ENCODE measurements at regions not wholly inside any gene's neighbourhood (a gene's known extent, or its start where the extent isn't known, plus 50 kb on each side); places are given as distances from the start of the nearest gene placed in this dataset.
"Not testable (repeated sequence)": the region's sequence is repeated elsewhere in the genome, so short reads cannot be mapped to it uniquely, and the experiment has no call there.

GRCh38 chr22:34403667-34404066, 483.4 kb upstream of the LARGE1 start:
- peaks cover 15% of the 10 kb centered on the region for H3K9me3 Mint-ChIP-seq
- H3K4me1 Mint-ChIP-seq: no peaks in the 10 kb centered on the region
- POLR2A ChIA-PET: no interaction called here
- DNase-seq: no peak
- CTCF ChIA-PET: no interaction called here
- no peaks in the 10 kb centered on the region for H3K27me3 Mint-ChIP-seq
- no peak overlapping the region for H3K27ac Mint-ChIP-seq
- no peaks in the 10 kb centered on the region for H3K36me3 Mint-ChIP-seq (ENCODE audit: low read depth)
- no peak overlapping the region for H3K4me3 Mint-ChIP-seq

GRCh38 chr22:34410111-34410510, 489.8 kb upstream of the LARGE1 start:
- H3K9me3 Mint-ChIP-seq: no peaks in the 10 kb centered on the region
- POLR2A ChIA-PET: no interaction called here
- DNase-seq: no peak
- no peaks in the 10 kb centered on the region for H3K27me3 Mint-ChIP-seq
- no peaks in the 10 kb centered on the region for H3K36me3 Mint-ChIP-seq (ENCODE audit: low read depth)
- H3K27ac Mint-ChIP-seq: no peak overlapping the region
- H3K4me1 Mint-ChIP-seq: no peaks in the 10 kb centered on the region
- H3K4me3 Mint-ChIP-seq: no peak overlapping the region
- CTCF ChIA-PET: no interaction called here

GRCh38 chr22:34414467-34415440, 494.5 kb upstream of the LARGE1 start:
- CTCF ChIA-PET: no interaction called here
- no peak overlapping the region for H3K27ac Mint-ChIP-seq
- H3K27me3 Mint-ChIP-seq: no peaks in the 10 kb centered on the region
- POLR2A ChIA-PET: no interaction called here
- H3K9me3 Mint-ChIP-seq: peaks cover 2% of the 10 kb centered on the region
- no peaks in the 10 kb centered on the region for H3K36me3 Mint-ChIP-seq (ENCODE audit: low read depth)
- H3K4me3 Mint-ChIP-seq: no peak overlapping the region
- DNase-seq: peak; percentile 48
- H3K4me1 Mint-ChIP-seq: no peaks in the 10 kb centered on the region

GRCh38 chr22:34416022-34416860, 496.0 kb upstream of the LARGE1 start:
- H3K4me1 Mint-ChIP-seq: no peaks in the 10 kb centered on the region
- H3K4me3 Mint-ChIP-seq: no peak overlapping the region
- no peaks in the 10 kb centered on the region for H3K36me3 Mint-ChIP-seq (ENCODE audit: low read depth)
- no peak overlapping the region for H3K27ac Mint-ChIP-seq
- CTCF ChIA-PET: no interaction called here
- no peak for DNase-seq
- POLR2A ChIA-PET: no interaction called here
- peaks cover 2% of the 10 kb centered on the region for H3K9me3 Mint-ChIP-seq
- H3K27me3 Mint-ChIP-seq: no peaks in the 10 kb centered on the region

GRCh38 chr22:34422948-34423347, 502.7 kb upstream of the LARGE1 start:
- H3K27ac Mint-ChIP-seq; POLR2A ChIA-PET; H3K36me3 Mint-ChIP-seq (ENCODE audit: low read depth); H3K9me3 Mint-ChIP-seq; H3K4me1 Mint-ChIP-seq; CTCF ChIA-PET; H3K27me3 Mint-ChIP-seq; H3K4me3 Mint-ChIP-seq; DNase-seq: not testable (repeated sequence)

- Mint-ChIP-seq H3K36me3 (ENCODE audit: low read depth) (no peaks in the 10 kb centered on the region), H3K4me1 (peaks cover 2% of the 10 kb centered on the region), H3K27ac (no peak overlapping the region), H3K27me3 (no peaks in the 10 kb centered on the region), H3K9me3 (peaks cover 7% of the 10 kb centered on the region), H3K4me3 (no peak overlapping the region)
- no peak for DNase-seq
- CTCF ChIA-PET: no interaction called here
- POLR2A ChIA-PET: no interaction called here
Observed at GRCh38 chr22:34427436-34427835, 507.2 kb upstream of the LARGE1 start.

GRCh38 chr22:34427841-34428240, 507.6 kb upstream of the LARGE1 start:
- Mint-ChIP-seq H3K27ac (no peak overlapping the region), H3K4me1 (peaks cover 2% of the 10 kb centered on the region), H3K4me3 (no peak overlapping the region), H3K36me3 (ENCODE audit: low read depth) (no peaks in the 10 kb centered on the region), H3K9me3 (peaks cover 7% of the 10 kb centered on the region), H3K27me3 (no peaks in the 10 kb centered on the region)
- ChIA-PET CTCF (no interaction called here), POLR2A (no interaction called here)
- DNase-seq: no peak

GRCh38 chr22:34429314-34429713, 509.0 kb upstream of the LARGE1 start:
- Mint-ChIP-seq H3K4me3 (no peak overlapping the region), H3K27ac (no peak overlapping the region), H3K9me3 (peaks cover 10% of the 10 kb centered on the region), H3K27me3 (no peaks in the 10 kb centered on the region), H3K36me3 (ENCODE audit: low read depth) (no peaks in the 10 kb centered on the region), H3K4me1 (peaks cover 2% of the 10 kb centered on the region)
- DNase-seq: no peak
- POLR2A ChIA-PET: no interaction called here
- CTCF ChIA-PET: no interaction called here

- ChIA-PET POLR2A (no interaction called here), CTCF (no interaction called here)
- Mint-ChIP-seq H3K4me1 (peaks cover 2% of the 10 kb centered on the region), H3K27me3 (no peaks in the 10 kb centered on the region), H3K27ac (no peak overlapping the region), H3K36me3 (ENCODE audit: low read depth) (no peaks in the 10 kb centered on the region), H3K4me3 (no peak overlapping the region), H3K9me3 (peaks cover 17% of the 10 kb centered on the region)
- DNase-seq: no peak
Observed at GRCh38 chr22:34430386-34430785, 510.1 kb upstream of the LARGE1 start.

- H3K9me3 Mint-ChIP-seq: peaks cover 20% of the 10 kb centered on the region
- ChIA-PET POLR2A (no interaction called here), CTCF (no interaction called here)
- peaks cover 2% of the 10 kb centered on the region for H3K4me1 Mint-ChIP-seq
- no peaks in the 10 kb centered on the region for H3K36me3 Mint-ChIP-seq (ENCODE audit: low read depth)
- H3K4me3 Mint-ChIP-seq: no peak overlapping the region
- DNase-seq: no peak
- no peaks in the 10 kb centered on the region for H3K27me3 Mint-ChIP-seq
- H3K27ac Mint-ChIP-seq: no peak overlapping the region
Observed at GRCh38 chr22:34434371-34434770, 514.1 kb upstream of the LARGE1 start.

GRCh38 chr22:34437140-34437539, 516.9 kb upstream of the LARGE1 start:
- H3K9me3 Mint-ChIP-seq: peaks cover 20% of the 10 kb centered on the region
- no peak overlapping the region for H3K4me3 Mint-ChIP-seq
- POLR2A ChIA-PET: no interaction called here
- H3K27me3 Mint-ChIP-seq: no peaks in the 10 kb centered on the region
- DNase-seq: no peak
- H3K36me3 Mint-ChIP-seq (ENCODE audit: low read depth): no peaks in the 10 kb centered on the region
- CTCF ChIA-PET: no interaction called here
- no peak overlapping the region for H3K27ac Mint-ChIP-seq
- H3K4me1 Mint-ChIP-seq: no peaks in the 10 kb centered on the region

- ChIA-PET POLR2A (no interaction called here), CTCF (interaction anchor here (1.1 kb wide), 1 partner anchor 16 kb away, joined by 3 read pairs; no protein-coding TSS in a partner anchor)
- Mint-ChIP-seq H3K4me3 (no peak overlapping the region), H3K9me3 (peaks cover 2% of the 10 kb centered on the region), H3K27ac (no peak overlapping the region), H3K27me3 (no peaks in the 10 kb centered on the region), H3K36me3 (ENCODE audit: low read depth) (no peaks in the 10 kb centered on the region), H3K4me1 (no peaks in the 10 kb centered on the region)
- DNase-seq: no peak
Observed at GRCh38 chr22:34454598-34454997, 534.3 kb upstream of the LARGE1 start.

- no peak overlapping the region for H3K27ac Mint-ChIP-seq
Observed at GRCh38 chr22:34462795-34463194, 542.5 kb upstream of the LARGE1 start.

More at GRCh38 chr22:34462795-34463194, 542.5 kb upstream of the LARGE1 start:
- no peak for DNase-seq
- POLR2A ChIA-PET: no interaction called here
- Mint-ChIP-seq H3K36me3 (ENCODE audit: low read depth) (no peaks in the 10 kb centered on the region), H3K4me3 (no peak overlapping the region), H3K27me3 (no peaks in the 10 kb centered on the region), H3K4me1 (no peaks in the 10 kb centered on the region), H3K9me3 (no peaks in the 10 kb centered on the region)
- CTCF ChIA-PET: no interaction called here

All from activated CD4-positive, alpha-beta T cell treated with anti-CD3 and anti-CD28 coated beads, Interleukin-2, amount 10 ng/mL, durations not matched to agents 7 days and 5 days (primary cell).